H1 (cell line): ENCODE measurements at regions not wholly inside any gene's neighbourhood (a gene's known extent, or its start where the extent isn't known, plus 50 kb on each side); places are given as distances from the start of the nearest gene placed in this dataset.

Source experiments
- CTCF ChIA-PET: fragments of 300-600 bp; sonication (Branson Sonifier 250); formaldehyde crosslinking; loops from one replicate; lab custom pipeline; 2021; ENCODE audit not compliant: partially characterized antibody; lab: Charles Lee
- POLR2A ChIA-PET: fragments of 300-600 bp; sonication (Branson Sonifier 250); formaldehyde crosslinking; loops from one replicate; lab custom pipeline; 2021; ENCODE audit warnings: inconsistent platforms; ENCODE audit not compliant: partially characterized antibody; lab: Charles Lee
- DNase-seq, 2 experiments: peaks; one replicate each; pipeline versions ENCODE4 v3.0.0 to v3.0.0-alpha.2; 2010 to 2022; ENCODE audit warnings: low spot score in 2 of 2, low read depth in 1 of 2, mixed read lengths in 1 of 2
- FAIRE-seq: peaks from 2 replicates; lab custom pipeline; 2011; peaks lifted over from hg19 to GRCh38; lab: Jason Lieb, UNC
- H2AFZ ChIP-seq: 2 replicates; pipeline ENCODE4 v1.8.1; 2012; ENCODE audit warnings: low read length, inconsistent platforms
- H2AK5ac ChIP-seq: 2 replicates; pipeline ENCODE4 v1.6.1; 2013; ENCODE audit warnings: low read depth, low read length
- H2BK120ac ChIP-seq: replicated peaks from 2 replicates; pipeline ENCODE3; 2013; ENCODE audit warnings: low read depth, low read length, inconsistent platforms
- H2BK12ac ChIP-seq: 2 replicates; pipeline ENCODE4 v1.6.1; 2013; ENCODE audit warnings: low read depth, low read length
- H2BK15ac ChIP-seq: 2 replicates; pipeline ENCODE4 v1.6.1; 2013; ENCODE audit warnings: low read length
- H2BK20ac ChIP-seq: 2 replicates; pipeline ENCODE4 v1.6.1; 2013; ENCODE audit warnings: low read length
- H2BK5ac ChIP-seq: 2 replicates; pipeline ENCODE4 v1.6.1; 2013; ENCODE audit warnings: low read depth, low read length
- H3K14ac ChIP-seq: 2 replicates; pipeline ENCODE4 v1.6.1; 2013; ENCODE audit warnings: inconsistent platforms; ENCODE audit not compliant: insufficient read length
- H3K18ac ChIP-seq: 2 replicates; pipeline ENCODE4 v1.6.1; 2013; ENCODE audit warnings: low read length; ENCODE audit errors: extremely low read depth
- H3K23ac ChIP-seq: 2 replicates; pipeline ENCODE4 v1.6.1; 2013; ENCODE audit warnings: inconsistent platforms; ENCODE audit not compliant: insufficient read length
- H3K23me2 ChIP-seq: 2 replicates; pipeline ENCODE4 v1.6.1; 2013; ENCODE audit warnings: low read depth, low read length
- H3K27ac ChIP-seq: 2 replicates; pipeline ENCODE4 v1.6.1; 2011; ENCODE audit warnings: low read depth, low read length, inconsistent platforms
- H3K27me3 ChIP-seq, 4 experiments: replicated peaks in 1 of 4; 1 replicate in 1 of 4; 2 replicates in 3 of 4; pipeline versions ENCODE4 v1.6.1 to v1.8.1; 2011 to 2013; ENCODE audit warnings: low read length in 3 of 4, mild to moderate bottlenecking in 3 of 4, inconsistent platforms in 2 of 4, mixed read lengths in 2 of 4, moderate library complexity in 1 of 4; ENCODE audit not compliant: control insufficient read depth in 3 of 4, insufficient read depth in 3 of 4; ENCODE audit errors: extremely low read depth in 1 of 4
- H3K36me3 ChIP-seq, 4 experiments: 2 replicates each; pipeline versions ENCODE4 v1.6.1 to v1.8.1; 2011 to 2013; ENCODE audit warnings: mild to moderate bottlenecking in 4 of 4, low read length in 3 of 4, moderate library complexity in 2 of 4, control low read depth in 1 of 4, inconsistent platforms in 1 of 4; ENCODE audit not compliant: insufficient read depth in 4 of 4, control insufficient read depth in 2 of 4
- H3K4ac ChIP-seq: replicated peaks from 2 replicates; pipeline ENCODE3; 2013; ENCODE audit warnings: low read length, low read depth, mixed read lengths, inconsistent platforms; ENCODE audit not compliant: insufficient read length
- H3K4me1 ChIP-seq, 4 experiments: replicated peaks in 1 of 4; 1 replicate in 1 of 4; 2 replicates in 3 of 4; pipeline versions ENCODE4 v1.6.1 to v1.8.1; 2011 to 2013; ENCODE audit warnings: low read length in 3 of 4, inconsistent platforms in 2 of 4, mixed read lengths in 1 of 4; ENCODE audit not compliant: insufficient read depth in 4 of 4, control insufficient read depth in 3 of 4
- H3K4me2 ChIP-seq, 2 experiments: 2 replicates each; pipeline versions ENCODE4 v1.6.1 to v1.8.1; 2011 to 2013; ENCODE audit warnings: low read depth in 2 of 2, low read length in 2 of 2, control low read depth in 1 of 2, inconsistent platforms in 1 of 2, mild to moderate bottlenecking in 1 of 2; ENCODE audit not compliant: insufficient read depth in 1 of 2
- H3K4me3 ChIP-seq, 4 experiments: fragments of 200-600, 300-600 bp in 1 of 4; sonication (generic), shearing (Covaris generic), sonication (Bioruptor Twin) in 1 of 4; 2 replicates each; pipeline versions ENCODE4 v1.5.1 to v1.8.1; 2011 to 2016; ENCODE audit warnings: low read length in 4 of 4, low read depth in 3 of 4, control low read depth in 2 of 4, inconsistent platforms in 2 of 4, mild to moderate bottlenecking in 2 of 4, mixed read lengths in 1 of 4, moderate library complexity in 1 of 4; ENCODE audit not compliant: insufficient read depth in 2 of 4; ENCODE audit errors: extremely low read depth in 1 of 4
- H3K56ac ChIP-seq: replicated peaks from 2 replicates; pipeline ENCODE3; 2013; ENCODE audit warnings: low read depth, mild to moderate bottlenecking, mixed read lengths, low read length, inconsistent platforms; ENCODE audit not compliant: insufficient read length
- H3K79me1 ChIP-seq: 2 replicates; pipeline ENCODE4 v1.6.1; 2013; ENCODE audit warnings: low read depth, low read length, control low read depth
- H3K79me2 ChIP-seq, 2 experiments: 2 replicates each; pipeline versions ENCODE4 v1.6.1 to v1.8.1; 2012 to 2013; ENCODE audit warnings: low read length in 2 of 2, mild to moderate bottlenecking in 2 of 2, inconsistent platforms in 1 of 2; ENCODE audit not compliant: insufficient read depth in 2 of 2, control insufficient read depth in 1 of 2
- H3K9ac ChIP-seq, 4 experiments: replicated peaks in 1 of 4; 1 replicate in 1 of 4; 2 replicates in 3 of 4; pipeline versions ENCODE4 v1.6.1 to v1.8.1; 2011 to 2013; ENCODE audit warnings: low read depth in 3 of 4, low read length in 3 of 4, control low read depth in 2 of 4, mild to moderate bottlenecking in 2 of 4, moderate library complexity in 2 of 4, inconsistent platforms in 1 of 4; ENCODE audit errors: extremely low read depth in 1 of 4
- H3K9me3 ChIP-seq, 2 experiments: 2 replicates each; pipeline versions ENCODE4 v1.6.1 to v1.8.1; 2012 to 2013; ENCODE audit warnings: mild to moderate bottlenecking in 2 of 2, moderate library complexity in 2 of 2, control low read depth in 1 of 2, inconsistent platforms in 1 of 2, low read depth in 1 of 2, low read length in 1 of 2, mixed read lengths in 1 of 2; ENCODE audit not compliant: insufficient read depth in 2 of 2
- H4K20me1 ChIP-seq, 2 experiments: replicated peaks in 1 of 2; 2 replicates each; pipeline versions ENCODE3 to v1.8.1; 2011 to 2013; ENCODE audit warnings: inconsistent platforms in 2 of 2, low read length in 2 of 2, mild to moderate bottlenecking in 1 of 2; ENCODE audit not compliant: insufficient read depth in 2 of 2, control insufficient read depth in 1 of 2
- H4K5ac ChIP-seq: 2 replicates; pipeline ENCODE4 v1.6.1; 2013; ENCODE audit warnings: low read length, low read depth, mixed read lengths, inconsistent platforms; ENCODE audit not compliant: insufficient read length
- H4K8ac ChIP-seq: 2 replicates; pipeline ENCODE4 v1.8.0; 2013; ENCODE audit warnings: mild to moderate bottlenecking, moderate library complexity, low read length, inconsistent platforms; ENCODE audit not compliant: insufficient read depth; ENCODE audit errors: extremely low read depth
- H4K91ac ChIP-seq: replicated peaks from 2 replicates; pipeline ENCODE3; 2013; ENCODE audit warnings: low read length, mixed read lengths, inconsistent platforms; ENCODE audit not compliant: insufficient read length
- CBX8 ChIP-seq: fragments of 300-800, 300-1000 bp; sonication (generic); IDR thresholded peaks from 2 replicates; pipeline ENCODE4 v1.7.1; 2016; ENCODE audit warnings: low read depth, low read length, borderline replicate concordance
- SIN3A ChIP-seq, 2 experiments: IDR thresholded peaks in 1 of 2; conservative IDR thresholded peaks in 1 of 2; 2 replicates each; pipeline ENCODE4 v1.6.1; 2011 to 2012; ENCODE audit warnings: low read length in 2 of 2, improper control_type of control experiment in 1 of 2, low read depth in 1 of 2, mild to moderate bottlenecking in 1 of 2
- YY1 ChIP-seq: IDR thresholded peaks from 2 replicates; pipeline ENCODE4 v1.6.1; 2011; ENCODE audit warnings: low read depth, mild to moderate bottlenecking, low read length
- WGBS, 2 experiments: shearing (Covaris generic) in 1 of 2; methylation state at CpG; one replicate each; pipeline versions ENCODE4 v1.1.6 to v1.1.7; 2013 to 2015; ENCODE audit warnings: low lambda C conversion rate in 2 of 2, mixed read lengths in 2 of 2, inconsistent platforms in 1 of 2, low coverage in 1 of 2, missing lambda C conversion rate in 1 of 2; ENCODE audit not compliant: insufficient replicate concordance in 2 of 2, insufficient coverage in 1 of 2, insufficient read length in 1 of 2; ENCODE audit errors: extremely low coverage in 1 of 2, missing lambda C conversion rate in 1 of 2; 5-methylcytosine and 5-hydroxymethylcytosine counted together

DNA sequence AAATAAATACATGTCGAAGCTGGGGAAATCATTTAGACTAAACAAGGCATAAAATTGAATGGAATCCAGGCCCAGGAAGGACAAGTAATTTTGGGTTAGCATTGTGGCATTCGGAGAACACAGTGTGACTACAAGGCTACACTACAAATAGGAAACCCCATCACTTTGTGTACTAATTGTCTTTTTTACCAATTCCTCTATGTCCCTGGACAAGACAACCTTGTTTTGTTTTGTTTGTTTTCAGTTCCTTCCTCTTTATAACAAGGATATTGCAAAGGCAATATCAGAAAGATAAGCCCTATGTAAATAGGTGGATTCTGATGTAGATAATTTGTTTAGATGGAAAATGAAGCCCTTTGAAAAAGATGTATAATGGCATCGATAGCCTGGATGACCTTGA is 215.9 kb upstream of the MKLN1 start:
- Histone ChIP-seq H2BK120ac (no peak overlapping the region), H2BK12ac (no peak overlapping the region), H3K4me3 (no peak overlapping the region), H3K9me3 (no peaks in the 10 kb centered on the region), H2AFZ (no peak overlapping the region), H3K79me1 (no peaks in the 10 kb centered on the region), H2AK5ac (no peak overlapping the region), H2BK15ac (no peak overlapping the region), H3K4me1 (peaks cover 13 to 22% (median 19%) of the 10 kb centered on the region in 4 experiments; a peak in 6 of 7 replicates), H4K91ac (no peak overlapping the region), H3K23me2 (peaks cover 22% of the 10 kb centered on the region; the same call in 1 of the 2 replicates), H3K27me3 (peaks cover 0 to 7% (median 5%) of the 10 kb centered on the region in 4 experiments; a peak in 6 of 7 replicates), H2BK5ac (no peak overlapping the region), H4K8ac (no peak overlapping the region), H4K20me1 (no peaks in the 10 kb centered on the region), H3K4me2 (no peak overlapping the region; a peak in 1 of 4 replicates), H3K4ac (no peak overlapping the region), H3K9ac (no peak overlapping the region), H2BK20ac (no peak overlapping the region), H3K27ac (no peak overlapping the region), H3K36me3 (no peaks in the 10 kb centered on the region), H4K5ac (no peak overlapping the region), H3K56ac (no peak overlapping the region), H3K79me2 (0 out of 4 replicates have a peak, but pooled peaks cover 0 to 3% of the 10 kb centered on the region in 2 experiments), H3K23ac (no peak overlapping the region), H3K18ac (no peak overlapping the region), H3K14ac (no peak overlapping the region)
- FAIRE-seq, result no peak
- ChIA-PET POLR2A (interaction anchor here (0.6 kb wide), 1 partner anchor 112 kb away, joined by 3 read pairs; no protein-coding TSS in a partner anchor), CTCF (interaction anchor here (1.2 kb wide), 1 partner anchor 78 kb away, joined by 3 read pairs; no protein-coding TSS in a partner anchor)
- DNase-seq, result no peak
- WGBS, 2 experiments, result 89% methylated on average over 3 of the region's 3 CpGs; no CpG with 5 or more reads in 1 of the 2 experiments
- no peak for TF ChIP-seq SIN3A (conservative IDR thresholded peaks at IDR 0.05 in 1 of 2, IDR thresholded peaks at IDR 0.05 in 1 of 2; ENCODE audit: low read depth in 1 of 2, low read length in 2 of 2)
- no peak for TF ChIP-seq YY1
- TF ChIP-seq CBX8, result no peak
